Activated CD4-positive, alpha-beta memory T cell treated with anti-CD3 and anti-CD28 coated beads, Interleukin-2, amount 10 ng/mL, durations not matched to agents 7 days and 5 days (primary cell): ENCODE measurements at regions not wholly inside any gene's neighbourhood (a gene's known extent, or its start where the extent isn't known, plus 50 kb on each side); places are given as distances from the start of the nearest gene placed in this dataset.

ENCODE experiments used
- CTCF ChIA-PET: fragments of 350-600 bp; sonication (Branson Sonifier 250); formaldehyde crosslinking; loops from one replicate; lab custom pipeline; 2021; ENCODE audit warnings: antibody characterized with exemption, inconsistent platforms; lab: Charles Lee
- POLR2A ChIA-PET: fragments of 350-600 bp; sonication (Branson Sonifier 250); formaldehyde crosslinking; loops from one replicate; lab custom pipeline; 2021; ENCODE audit warnings: antibody characterized with exemption; lab: Charles Lee
- DNase-seq: peaks from one replicate; pipeline ENCODE4 v3.0.0-alpha.2; 2020
- H3K27ac Mint-ChIP-seq: one replicate; pipeline ENCODE4 v1.8.0; 2021; ENCODE audit warnings: mild to moderate bottlenecking, mixed read lengths
- H3K27me3 Mint-ChIP-seq: one replicate; pipeline ENCODE4 v1.8.0; 2021; ENCODE audit warnings: mixed read lengths
- H3K36me3 Mint-ChIP-seq: one replicate; pipeline ENCODE4 v1.8.0; 2021; ENCODE audit warnings: low read depth, mixed read lengths
- H3K4me1 Mint-ChIP-seq: one replicate; pipeline ENCODE4 v1.8.0; 2021; ENCODE audit warnings: mixed read lengths
- H3K4me3 Mint-ChIP-seq: one replicate; pipeline ENCODE4 v1.8.0; 2021; ENCODE audit warnings: mild to moderate bottlenecking, mixed read lengths
- H3K9me3 Mint-ChIP-seq: one replicate; pipeline ENCODE4 v1.8.0; 2021; ENCODE audit warnings: mixed read lengths

- no peak overlapping the region for H3K27ac Mint-ChIP-seq
- CTCF ChIA-PET = no interaction called here
- DNase-seq = no peak
- H3K36me3 Mint-ChIP-seq = no peaks in the 10 kb centered on the region
- POLR2A ChIA-PET = no interaction called here
- no peaks in the 10 kb centered on the region for H3K4me1 Mint-ChIP-seq
- no peak overlapping the region for H3K4me3 Mint-ChIP-seq
- H3K27me3 Mint-ChIP-seq = no peaks in the 10 kb centered on the region
- no peaks in the 10 kb centered on the region for H3K9me3 Mint-ChIP-seq
Measured at GRCh38 chr6:122075084-122075838, 324.2 kb upstream of the HSF2 start.

GRCh38 chr6:122075917-122076316 is 323.5 kb upstream of the HSF2 start:
- ChIA-PET POLR2A (no interaction called here), CTCF (no interaction called here)
- no peak for DNase-seq
- Mint-ChIP-seq H3K27ac (no peak overlapping the region), H3K36me3 (no peaks in the 10 kb centered on the region), H3K27me3 (no peaks in the 10 kb centered on the region), H3K9me3 (no peaks in the 10 kb centered on the region), H3K4me3 (no peak overlapping the region), H3K4me1 (no peaks in the 10 kb centered on the region)

- no peak overlapping the region for H3K4me3 Mint-ChIP-seq
- POLR2A ChIA-PET = no interaction called here
- CTCF ChIA-PET = no interaction called here
- H3K27ac Mint-ChIP-seq = no peak overlapping the region
- DNase-seq = no peak
- no peaks in the 10 kb centered on the region for H3K36me3 Mint-ChIP-seq
- H3K27me3 Mint-ChIP-seq = no peaks in the 10 kb centered on the region
- H3K4me1 Mint-ChIP-seq = no peaks in the 10 kb centered on the region
- no peaks in the 10 kb centered on the region for H3K9me3 Mint-ChIP-seq
Measured at GRCh38 chr6:122077603-122078002, 321.8 kb upstream of the HSF2 start.

DNA sequence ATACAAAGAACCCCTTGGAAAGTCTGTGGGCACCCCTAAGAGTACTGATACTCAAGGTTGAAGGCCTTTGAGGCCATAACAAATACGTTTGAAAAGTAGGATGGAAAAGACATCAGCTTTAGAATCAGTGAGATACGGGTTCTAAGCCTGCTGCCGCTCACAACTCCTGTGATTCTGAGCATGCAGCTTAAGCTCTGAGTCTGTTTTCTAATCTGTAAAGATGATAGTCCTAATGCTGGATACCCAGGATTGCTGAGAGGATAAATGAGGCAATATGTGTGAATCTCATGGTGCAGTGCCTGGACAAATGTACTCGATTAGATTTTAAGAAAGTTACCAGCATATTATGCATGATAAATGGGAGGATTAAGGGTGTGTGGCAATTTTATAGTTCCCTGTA is 321.0 kb upstream of the HSF2 start:
- Mint-ChIP-seq H3K27ac (no peak overlapping the region), H3K36me3 (no peaks in the 10 kb centered on the region), H3K9me3 (no peaks in the 10 kb centered on the region), H3K4me1 (no peaks in the 10 kb centered on the region), H3K27me3 (no peaks in the 10 kb centered on the region), H3K4me3 (no peak overlapping the region)
- ChIA-PET CTCF (no interaction called here), POLR2A (no interaction called here)
- DNase-seq = no peak

GRCh38 chr6:122079916-122080315 is 319.5 kb upstream of the HSF2 start:
- H3K27ac Mint-ChIP-seq = no peak overlapping the region
- no peaks in the 10 kb centered on the region for H3K36me3 Mint-ChIP-seq
- H3K4me3 Mint-ChIP-seq = no peak overlapping the region
- DNase-seq = no peak
- CTCF ChIA-PET = no interaction called here
- POLR2A ChIA-PET = no interaction called here
- H3K4me1 Mint-ChIP-seq = no peaks in the 10 kb centered on the region
- no peaks in the 10 kb centered on the region for H3K9me3 Mint-ChIP-seq
- H3K27me3 Mint-ChIP-seq = no peaks in the 10 kb centered on the region

- ChIA-PET CTCF (no interaction called here), POLR2A (no interaction called here)
- Mint-ChIP-seq H3K4me1 (no peaks in the 10 kb centered on the region), H3K27me3 (no peaks in the 10 kb centered on the region), H3K27ac (no peak overlapping the region), H3K4me3 (no peak overlapping the region), H3K36me3 (no peaks in the 10 kb centered on the region), H3K9me3 (no peaks in the 10 kb centered on the region)
- no peak for DNase-seq
Measured at GRCh38 chr6:122081921-122082320, 317.5 kb upstream of the HSF2 start.

DNA sequence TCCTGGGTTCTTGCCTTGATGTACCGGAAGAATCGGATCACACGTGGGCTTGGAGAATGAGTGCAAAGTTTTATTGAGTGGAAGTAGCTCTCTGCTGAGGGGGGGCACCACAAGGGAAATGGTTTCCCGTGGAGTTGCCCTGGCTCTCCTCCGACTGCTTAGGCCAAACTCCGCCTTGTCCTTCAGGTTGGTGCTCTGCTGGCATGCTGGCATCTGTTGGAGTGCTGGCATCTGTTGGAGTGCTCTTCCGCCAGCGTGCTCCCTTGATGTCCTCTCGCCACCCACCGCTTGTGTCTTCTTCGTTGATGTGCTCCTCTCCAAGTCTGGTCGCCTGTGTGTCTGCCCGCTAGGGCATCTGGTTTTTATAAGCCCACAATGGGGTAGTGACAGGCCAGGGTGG is 317.1 kb upstream of the HSF2 start:
- DNase-seq = no peak
- Mint-ChIP-seq H3K27ac (no peak overlapping the region), H3K27me3 (no peaks in the 10 kb centered on the region), H3K9me3 (no peaks in the 10 kb centered on the region), H3K4me3 (no peak overlapping the region), H3K4me1 (no peaks in the 10 kb centered on the region), H3K36me3 (no peaks in the 10 kb centered on the region)
- CTCF ChIA-PET = no interaction called here
- POLR2A ChIA-PET = no interaction called here

- Mint-ChIP-seq H3K4me3 (no peak overlapping the region), H3K9me3 (no peaks in the 10 kb centered on the region), H3K36me3 (no peaks in the 10 kb centered on the region), H3K4me1 (no peaks in the 10 kb centered on the region), H3K27me3 (no peaks in the 10 kb centered on the region), H3K27ac (no peak overlapping the region)
- ChIA-PET POLR2A (no interaction called here), CTCF (no interaction called here)
- no peak for DNase-seq
Measured at GRCh38 chr6:122092366-122092765, 307.1 kb upstream of the HSF2 start.

- no peak for DNase-seq
- ChIA-PET CTCF (no interaction called here), POLR2A (no interaction called here)
- H3K4me3 Mint-ChIP-seq = no peak overlapping the region
- no peaks in the 10 kb centered on the region for H3K4me1 Mint-ChIP-seq
- H3K36me3 Mint-ChIP-seq = no peaks in the 10 kb centered on the region
- peaks cover 5% of the 10 kb centered on the region for H3K9me3 Mint-ChIP-seq
- no peak overlapping the region for H3K27ac Mint-ChIP-seq
- H3K27me3 Mint-ChIP-seq = no peaks in the 10 kb centered on the region
Measured at GRCh38 chr6:122098201-122098678, 301.2 kb upstream of the HSF2 start.

DNA sequence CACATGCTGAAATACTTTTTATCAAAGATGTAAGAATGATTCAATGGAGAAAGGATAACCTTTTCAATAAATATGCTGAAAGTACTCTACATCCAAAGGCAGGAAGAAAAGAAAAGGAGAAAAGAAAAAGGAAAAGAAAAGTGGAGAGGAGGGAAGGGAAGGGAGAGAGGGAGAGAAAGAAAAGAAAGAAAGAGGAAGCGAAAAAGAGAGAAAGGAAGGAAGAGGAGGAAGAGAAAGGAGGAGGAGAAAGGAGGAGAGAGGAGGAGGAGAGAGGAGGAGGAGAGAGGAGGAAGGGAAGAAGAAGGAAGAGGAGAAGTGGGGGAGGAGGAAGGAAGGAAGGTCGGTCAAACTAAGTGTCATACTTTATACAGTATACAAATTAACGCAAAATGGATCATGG is 297.4 kb upstream of the HSF2 start:
- no peak overlapping the region for H3K4me3 Mint-ChIP-seq
- no peaks in the 10 kb centered on the region for H3K36me3 Mint-ChIP-seq
- no peaks in the 10 kb centered on the region for H3K27me3 Mint-ChIP-seq
- H3K27ac Mint-ChIP-seq = no peak overlapping the region
- no peak for DNase-seq
- H3K9me3 Mint-ChIP-seq = peaks cover 5% of the 10 kb centered on the region
- CTCF ChIA-PET = no interaction called here
- POLR2A ChIA-PET = no interaction called here
- H3K4me1 Mint-ChIP-seq = no peaks in the 10 kb centered on the region

- H3K4me3 Mint-ChIP-seq = no peak overlapping the region
- H3K27ac Mint-ChIP-seq = no peak overlapping the region
- H3K36me3 Mint-ChIP-seq = no peaks in the 10 kb centered on the region
- H3K9me3 Mint-ChIP-seq = no peaks in the 10 kb centered on the region
- H3K27me3 Mint-ChIP-seq = no peaks in the 10 kb centered on the region
- DNase-seq = no peak
- no peaks in the 10 kb centered on the region for H3K4me1 Mint-ChIP-seq
- ChIA-PET POLR2A (no interaction called here), CTCF (no interaction called here)
Measured at GRCh38 chr6:122107256-122107852, 292.1 kb upstream of the HSF2 start.

DNA sequence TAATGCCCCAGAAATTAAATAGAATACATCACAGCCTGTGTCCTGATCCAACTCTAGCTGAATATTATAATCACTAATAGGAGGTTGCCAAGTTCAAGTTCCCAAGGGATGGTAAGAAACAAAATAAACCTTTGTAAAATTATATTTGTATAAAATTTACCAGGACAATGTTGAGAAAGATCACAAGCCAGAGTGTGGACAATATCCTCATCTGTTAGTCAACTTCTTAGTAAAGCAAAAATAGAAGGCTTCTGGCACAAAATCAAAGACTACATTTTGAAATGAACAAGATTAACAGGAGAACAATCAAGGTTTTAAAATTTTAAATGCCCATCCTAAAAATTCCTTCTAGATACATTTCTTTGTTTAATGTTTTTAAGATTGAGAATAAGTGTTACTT is 290.4 kb upstream of the HSF2 start:
- no peaks in the 10 kb centered on the region for H3K4me1 Mint-ChIP-seq
- H3K27ac Mint-ChIP-seq = no peak overlapping the region
- DNase-seq = no peak
- no peak overlapping the region for H3K4me3 Mint-ChIP-seq
- H3K36me3 Mint-ChIP-seq = no peaks in the 10 kb centered on the region
- POLR2A ChIA-PET = no interaction called here
- no peaks in the 10 kb centered on the region for H3K9me3 Mint-ChIP-seq
- H3K27me3 Mint-ChIP-seq = no peaks in the 10 kb centered on the region
- CTCF ChIA-PET = no interaction called here

- POLR2A ChIA-PET = no interaction called here
- no peaks in the 10 kb centered on the region for H3K4me1 Mint-ChIP-seq
Measured at GRCh38 chr6:122114717-122115116, 284.7 kb upstream of the HSF2 start.

More at GRCh38 chr6:122114717-122115116, 284.7 kb upstream of the HSF2 start:
- H3K9me3 Mint-ChIP-seq = no peaks in the 10 kb centered on the region
- no peak overlapping the region for H3K4me3 Mint-ChIP-seq
- H3K27ac Mint-ChIP-seq = no peak overlapping the region
- no peaks in the 10 kb centered on the region for H3K36me3 Mint-ChIP-seq
- CTCF ChIA-PET = no interaction called here
- H3K27me3 Mint-ChIP-seq = no peaks in the 10 kb centered on the region
- no peak for DNase-seq
